Neuronal stem cell (in vitro differentiated cells): ENCODE measurements at regions not wholly inside any gene's neighbourhood (a gene's known extent, or its start where the extent isn't known, plus 50 kb on each side); places are given as distances from the start of the nearest gene placed in this dataset.
A peak's percentile ranks its signal among the peaks of the same experiment; 100 is the strongest.

Experiments
- DNase-seq: peaks from one replicate; pipeline ENCODE4 v3.0.0-alpha.2; 2013; ENCODE audit warnings: low spot score
- H2AFZ ChIP-seq: one replicate; pipeline ENCODE4 v1.6.1; 2013; ENCODE audit warnings: mild to moderate bottlenecking, low read length, inconsistent platforms
- H2AK5ac ChIP-seq: 2 replicates; pipeline ENCODE4 v1.6.1; 2013; ENCODE audit warnings: low read depth, mild to moderate bottlenecking, inconsistent platforms, low read length, moderate library complexity, mixed read lengths
- H2BK120ac ChIP-seq: 2 replicates; pipeline ENCODE4 v1.6.1; 2013; ENCODE audit warnings: low read depth, mild to moderate bottlenecking, inconsistent platforms, low read length, moderate library complexity, mixed read lengths
- H2BK12ac ChIP-seq: one replicate; pipeline ENCODE4 v1.6.1; 2013; ENCODE audit warnings: low read length, inconsistent platforms
- H2BK15ac ChIP-seq: 2 replicates; pipeline ENCODE4 v1.6.1; 2013; ENCODE audit warnings: mild to moderate bottlenecking, low read length, inconsistent platforms, mixed read lengths
- H2BK5ac ChIP-seq: one replicate; pipeline ENCODE4 v1.6.1; 2013; ENCODE audit warnings: inconsistent platforms, mild to moderate bottlenecking, low read length, moderate library complexity
- H3K14ac ChIP-seq: one replicate; pipeline ENCODE4 v1.6.1; 2013; ENCODE audit warnings: low read length, inconsistent platforms
- H3K18ac ChIP-seq: 2 replicates; pipeline ENCODE4 v1.6.1; 2013; ENCODE audit warnings: low read length, inconsistent platforms
- H3K23ac ChIP-seq: 2 replicates; pipeline ENCODE4 v1.6.1; 2013; ENCODE audit warnings: low read depth, mild to moderate bottlenecking, mixed read lengths, low read length, inconsistent platforms; ENCODE audit not compliant: poor library complexity
- H3K27ac ChIP-seq: replicated peaks from 3 replicates; pipeline ENCODE4 v1.5.1; 2013; ENCODE audit warnings: low read length, inconsistent platforms
- H3K27me3 ChIP-seq, 3 experiments: 2 replicates each; pipeline ENCODE4 v1.6.1; 2013; ENCODE audit warnings: low read length in 3 of 3, mild to moderate bottlenecking in 2 of 3, inconsistent platforms in 1 of 3, low read depth in 1 of 3, mixed read lengths in 1 of 3, moderate library complexity in 1 of 3; ENCODE audit not compliant: control insufficient read depth in 3 of 3, insufficient read depth in 3 of 3
- H3K36me3 ChIP-seq, 2 donors: replicated peaks in 1 of 2; 2 replicates each; pipeline ENCODE4 v1.6.1; 2013; ENCODE audit warnings: low read length in 2 of 2; ENCODE audit not compliant: control insufficient read depth in 2 of 2, insufficient read depth in 2 of 2
- H3K4ac ChIP-seq: 2 replicates; pipeline ENCODE4 v1.6.1; 2013; ENCODE audit warnings: inconsistent platforms, mild to moderate bottlenecking, low read length, moderate library complexity
- H3K4me1 ChIP-seq, 2 donors: 1 replicate in 1 of 2; 2 replicates in 1 of 2; pipeline ENCODE4 v1.6.1; 2013; ENCODE audit warnings: low read length in 2 of 2, low read depth in 1 of 2; ENCODE audit not compliant: control insufficient read depth in 2 of 2, insufficient read depth in 1 of 2
- H3K4me2 ChIP-seq: one replicate; pipeline ENCODE4 v1.6.1; 2013; ENCODE audit warnings: mild to moderate bottlenecking, low read length, inconsistent platforms; ENCODE audit not compliant: insufficient read depth, poor library complexity, severe bottlenecking
- H3K4me3 ChIP-seq, 2 donors: 2 replicates each; pipeline ENCODE4 v1.5.1; 2013; ENCODE audit warnings: low read length in 2 of 2, mild to moderate bottlenecking in 2 of 2, inconsistent platforms in 1 of 2, moderate library complexity in 1 of 2
- H3K79me1 ChIP-seq: one replicate; pipeline ENCODE4 v1.6.1; 2013; ENCODE audit warnings: low read depth, mild to moderate bottlenecking, inconsistent platforms, low read length, moderate library complexity
- H3K9ac ChIP-seq: one replicate; pipeline ENCODE4 v1.6.1; 2013; ENCODE audit warnings: mild to moderate bottlenecking, low read depth, low read length, inconsistent platforms; ENCODE audit not compliant: poor library complexity
- H3K9me3 ChIP-seq, 2 donors: replicated peaks in 1 of 2; 2 replicates each; pipeline versions ENCODE3 to v1.6.1; 2013; ENCODE audit warnings: low read length in 2 of 2, mild to moderate bottlenecking in 2 of 2, inconsistent platforms in 1 of 2, low read depth in 1 of 2, mixed read lengths in 1 of 2, moderate library complexity in 1 of 2; ENCODE audit not compliant: control insufficient read depth in 2 of 2, insufficient read depth in 1 of 2
- H4K8ac ChIP-seq: one replicate; pipeline ENCODE4 v1.6.1; 2013; ENCODE audit warnings: low read depth, mild to moderate bottlenecking, inconsistent platforms, low read length, moderate library complexity
- H4K91ac ChIP-seq: one replicate; pipeline ENCODE4 v1.6.1; 2013; ENCODE audit warnings: low read length, low read depth, mild to moderate bottlenecking, inconsistent platforms; ENCODE audit not compliant: poor library complexity
- WGBS, 2 donors: extraction: QIAGEN DNeasy Blood & Tissue Kit; methylation state at CpG; one replicate each; pipeline ENCODE4 v1.1.7; 2013; ENCODE audit warnings: missing lambda C conversion rate in 2 of 2, mixed read lengths in 1 of 2; ENCODE audit not compliant: insufficient read length in 2 of 2, insufficient replicate concordance in 1 of 2; ENCODE audit errors: extremely low coverage in 2 of 2; 5-methylcytosine and 5-hydroxymethylcytosine counted together

GRCh38 chr3:157807280-157807679, 298.9 kb downstream of the SHOX2 start:
- H2AFZ ChIP-seq: no peak overlapping the region
- no peak overlapping the region for H3K4me2 ChIP-seq
- H3K79me1 ChIP-seq: no peaks in the 10 kb centered on the region
- H3K9me3 ChIP-seq: no peaks in the 10 kb centered on the region
- H3K27ac ChIP-seq: no peak overlapping the region
- no peak overlapping the region for H3K4me3 ChIP-seq
- H2AK5ac ChIP-seq: no peak overlapping the region
- no peak for DNase-seq
- WGBS, 2 donors: no CpG with 5 or more reads among the region's 3 CpGs
- H2BK120ac ChIP-seq: no peak overlapping the region
- H4K8ac ChIP-seq: no peak overlapping the region
- H3K4ac ChIP-seq: no peak overlapping the region
- no peaks in the 10 kb centered on the region for H3K36me3 ChIP-seq
- H3K18ac ChIP-seq: no peak overlapping the region
- H4K91ac ChIP-seq: no peak overlapping the region
- no peaks in the 10 kb centered on the region for H3K27me3 ChIP-seq
- no peak overlapping the region for H3K14ac ChIP-seq
- no peak overlapping the region for H2BK15ac ChIP-seq
- no peak overlapping the region for H2BK5ac ChIP-seq
- no peaks in the 10 kb centered on the region for H3K4me1 ChIP-seq
- no peak overlapping the region for H3K9ac ChIP-seq
- H2BK12ac ChIP-seq: no peak overlapping the region
- H3K23ac ChIP-seq: no peak overlapping the region

GRCh38 chr3:157805538-157805937, 300.7 kb downstream of the SHOX2 start:
- Histone ChIP-seq H3K4ac (no peak overlapping the region), H4K8ac (no peak overlapping the region), H4K91ac (no peak overlapping the region), H3K4me1 (no peaks in the 10 kb centered on the region), H2BK120ac (no peak overlapping the region), H2BK12ac (no peak overlapping the region), H3K4me3 (no peak overlapping the region), H2BK15ac (no peak overlapping the region), H3K4me2 (no peak overlapping the region), H3K14ac (no peak overlapping the region), H2AFZ (no peak overlapping the region), H3K27me3 (no peaks in the 10 kb centered on the region), H3K9ac (no peak overlapping the region), H2AK5ac (no peak overlapping the region), H3K36me3 (no peaks in the 10 kb centered on the region), H3K9me3 (no peaks in the 10 kb centered on the region), H3K18ac (no peak overlapping the region), H3K79me1 (no peaks in the 10 kb centered on the region), H2BK5ac (no peak overlapping the region), H3K23ac (no peak overlapping the region), H3K27ac (no peak overlapping the region)
- WGBS, 2 donors: no CpG with 5 or more reads among the region's 2 CpGs
- DNase-seq: no peak

- H3K9me3 ChIP-seq: no peaks in the 10 kb centered on the region
- H3K36me3 ChIP-seq: no peaks in the 10 kb centered on the region
- H3K27ac ChIP-seq: no peak overlapping the region
- no peak overlapping the region for H3K14ac ChIP-seq
- H3K27me3 ChIP-seq: no peaks in the 10 kb centered on the region
- H4K8ac ChIP-seq: no peak overlapping the region
- no CpG with 5 or more reads among the region's 1 CpG for WGBS, 2 donors
- H2BK15ac ChIP-seq: no peak overlapping the region
- no peaks in the 10 kb centered on the region for H3K79me1 ChIP-seq
- H3K23ac ChIP-seq: no peak overlapping the region
- H2AFZ ChIP-seq: no peak overlapping the region
- H2BK12ac ChIP-seq: no peak overlapping the region
- no peaks in the 10 kb centered on the region for H3K4me1 ChIP-seq
- H2BK120ac ChIP-seq: no peak overlapping the region
- H3K18ac ChIP-seq: no peak overlapping the region
- no peak overlapping the region for H3K4me3 ChIP-seq
- no peak for DNase-seq
- no peak overlapping the region for H3K4me2 ChIP-seq
- no peak overlapping the region for H2AK5ac ChIP-seq
- no peak overlapping the region for H3K4ac ChIP-seq
- H2BK5ac ChIP-seq: no peak overlapping the region
- no peak overlapping the region for H4K91ac ChIP-seq
- no peak overlapping the region for H3K9ac ChIP-seq
Measured at GRCh38 chr3:157794771-157795170, 291.6 kb upstream of the VEPH1 start.

GRCh38 chr3:157793745-157794144, 290.5 kb upstream of the VEPH1 start:
- no peaks in the 10 kb centered on the region for H3K36me3 ChIP-seq
- no peak overlapping the region for H4K8ac ChIP-seq
- H3K23ac ChIP-seq: no peak overlapping the region
- H3K14ac ChIP-seq: no peak overlapping the region
- H3K27me3 ChIP-seq: no peaks in the 10 kb centered on the region
- H3K4me2 ChIP-seq: no peak overlapping the region
- no peak overlapping the region for H3K4ac ChIP-seq
- H3K27ac ChIP-seq: no peak overlapping the region
- H2AFZ ChIP-seq: no peak overlapping the region
- no peak overlapping the region for H2BK15ac ChIP-seq
- H2BK120ac ChIP-seq: no peak overlapping the region
- H3K9ac ChIP-seq: no peak overlapping the region
- H3K79me1 ChIP-seq: no peaks in the 10 kb centered on the region
- no peaks in the 10 kb centered on the region for H3K9me3 ChIP-seq
- no CpG with 5 or more reads among the region's 9 CpGs for WGBS, 2 donors
- peak overlapping the region; percentile 11 for H3K18ac ChIP-seq
- H2AK5ac ChIP-seq: no peak overlapping the region
- H4K91ac ChIP-seq: no peak overlapping the region
- H3K4me1 ChIP-seq: no peaks in the 10 kb centered on the region
- H2BK5ac ChIP-seq: no peak overlapping the region
- H2BK12ac ChIP-seq: no peak overlapping the region
- H3K4me3 ChIP-seq: no peak overlapping the region
- no peak for DNase-seq
